Breast epithelium (tissue), 3 donors: ENCODE measurements at regions not wholly inside any gene's neighbourhood (a gene's known extent, or its start where the extent isn't known, plus 50 kb on each side); places are given as distances from the start of the nearest gene placed in this dataset.

Source experiments
- CTCF ChIP-seq, 3 donors: fragments of 450-650 bp; IDR thresholded peaks; one replicate each; pipeline ENCODE4 v1.5.1; 2016 to 2017; ENCODE audit warnings: antibody characterized with exemption in 3 of 3, mild to moderate bottlenecking in 3 of 3, moderate library complexity in 3 of 3
- POLR2A ChIP-seq: fragments of 450-650 bp; IDR thresholded peaks from one replicate; pipeline ENCODE4 v1.6.1; 2016; ENCODE audit warnings: antibody characterized with exemption, mild to moderate bottlenecking, moderate library complexity

GRCh38 chr4:18231726-18232125 is 210.2 kb upstream of the LCORL start:
- TF ChIP-seq CTCF (IDR thresholded peaks at IDR 0.05) (no peak), POLR2A (no peak)
